Mesothelial cell of epicardium (in vitro differentiated cells): ENCODE measurements at regions not wholly inside any gene's neighbourhood (a gene's known extent, or its start where the extent isn't known, plus 50 kb on each side); places are given as distances from the start of the nearest gene placed in this dataset.

Experiments used
- DNase-seq, 2 experiments: peaks; one replicate each; pipeline ENCODE4 v3.0.0; 2021; ENCODE audit warnings: low spot score in 2 of 2; ENCODE audit not compliant: unreplicated experiment in 2 of 2
- H3K27ac Mint-ChIP-seq: 2 replicates; pipeline ENCODE4 v1.8.0; 2021; ENCODE audit warnings: mixed read lengths
- H3K27me3 Mint-ChIP-seq: 2 replicates; pipeline ENCODE4 v1.8.0; 2021; ENCODE audit warnings: low read depth, mixed read lengths
- H3K36me3 Mint-ChIP-seq: 2 replicates; pipeline ENCODE4 v1.8.0; 2021; ENCODE audit warnings: mixed read lengths
- H3K4me1 Mint-ChIP-seq: 2 replicates; pipeline ENCODE4 v1.8.0; 2021; ENCODE audit warnings: mixed read lengths
- H3K4me3 Mint-ChIP-seq: 2 replicates; pipeline ENCODE4 v1.8.0; 2021; ENCODE audit warnings: mild to moderate bottlenecking, moderate library complexity, mixed read lengths
- H3K9me3 Mint-ChIP-seq: 2 replicates; pipeline ENCODE4 v1.8.0; 2021; ENCODE audit warnings: mixed read lengths
- CTCF ChIP-seq: fragments of 200-600 bp; sonication (generic); IDR thresholded peaks from one replicate; pipeline ENCODE4 v1.5.0; 2021; ENCODE audit warnings: antibody characterized with exemption; ENCODE audit not compliant: unreplicated experiment

DNA sequence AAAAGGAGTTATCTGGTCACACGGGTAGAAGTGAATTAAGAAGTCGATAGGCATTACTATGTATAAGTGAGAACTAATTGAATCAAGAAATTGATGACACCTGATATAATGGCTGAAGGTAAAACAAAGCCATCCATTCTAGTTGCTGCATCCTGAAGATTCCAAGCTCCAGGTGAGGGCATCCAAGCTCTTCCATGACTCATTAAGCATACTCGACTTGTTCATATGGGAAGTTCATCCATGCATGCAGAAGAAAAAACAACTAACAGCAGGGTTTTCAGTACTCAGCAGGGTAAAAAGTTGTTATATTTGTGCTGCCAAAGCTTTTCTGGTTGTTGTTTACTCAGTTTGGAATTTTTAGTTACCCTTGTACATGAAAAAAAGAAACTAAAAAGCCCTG lies 508.0 kb upstream of the CXorf51A start:
- DNase-seq, result no peak
- Mint-ChIP-seq H3K9me3 (peaks cover 32% of the 10 kb centered on the region), H3K36me3 (no peaks in the 10 kb centered on the region)

GRCh38 chrX:147315483-147315882 lies 500.9 kb upstream of the CXorf51A start:
- Mint-ChIP-seq H3K36me3 (no peaks in the 10 kb centered on the region), H3K9me3 (peaks cover 23% of the 10 kb centered on the region), H3K27ac (no peak overlapping the region), H3K27me3 (no peaks in the 10 kb centered on the region), H3K4me3 (no peak overlapping the region), H3K4me1 (no peaks in the 10 kb centered on the region)
- no peak for TF ChIP-seq CTCF
- DNase-seq, result no peak

More for the DNA sequence above, 508.0 kb upstream of the CXorf51A start:
- H3K27me3 Mint-ChIP-seq, result no peaks in the 10 kb centered on the region
- H3K4me3 Mint-ChIP-seq, result no peak overlapping the region
- no peaks in the 10 kb centered on the region for H3K4me1 Mint-ChIP-seq
- no peak for TF ChIP-seq CTCF
- H3K27ac Mint-ChIP-seq, result no peak overlapping the region
